ENCODE measurements at regions not wholly inside any gene's neighbourhood (a gene's known extent, or its start where the extent isn't known, plus 50 kb on each side); places are given as distances from the start of the nearest gene placed in this dataset.

- no peak for TF ChIP-seq CTCF (IDR thresholded peaks at IDR 0.05)
- no peak for TF ChIP-seq EZH2 (IDR thresholded peaks at IDR 0.05; ENCODE audit: borderline replicate concordance, insufficient read depth, low read depth, low read length, poor library complexity, severe bottlenecking)
Measured at GRCh38 chr7:119983468-119983867, 289.5 kb upstream of the KCND2 start.
